PFSK-1 (cell line): ENCODE measurements at regions not wholly inside any gene's neighbourhood (a gene's known extent, or its start where the extent isn't known, plus 50 kb on each side); places are given as distances from the start of the nearest gene placed in this dataset.

Source experiments
- FOXP2 ChIP-seq: optimal IDR thresholded peaks from 2 replicates; pipeline ENCODE3; 2011; ENCODE audit warnings: borderline replicate concordance, control low read depth, inconsistent platforms; ENCODE audit not compliant: insufficient read depth; ENCODE audit errors: extremely low read length, extremely low read depth
- POLR2AphosphoS5 ChIP-seq: IDR thresholded peaks from 2 replicates; pipeline ENCODE4 v1.6.1; 2012; ENCODE audit warnings: low read depth, mild to moderate bottlenecking, control low read depth, low read length, moderate library complexity
- SIN3A ChIP-seq: IDR thresholded peaks from 2 replicates; pipeline ENCODE4 v1.6.1; 2012; ENCODE audit warnings: mild to moderate bottlenecking, low read length, moderate library complexity, borderline replicate concordance; ENCODE audit not compliant: insufficient read depth
- TAF1 ChIP-seq: IDR thresholded peaks from 2 replicates; pipeline ENCODE4 v1.6.1; 2012; ENCODE audit warnings: low read length, control low read depth, borderline replicate concordance; ENCODE audit not compliant: insufficient read depth
- TF ChIP-seq, protein P1 (sequence below), 2 experiments: IDR thresholded peaks; 2 replicates each; pipeline versions ENCODE4 v1.6.1 to v1.8.0; 2011 to 2012; ENCODE audit warnings: low read depth in 2 of 2, low read length in 2 of 2, control low read depth in 1 of 2, inconsistent platforms in 1 of 2, mild to moderate bottlenecking in 1 of 2, moderate library complexity in 1 of 2; ENCODE audit not compliant: insufficient read depth in 1 of 2

DNA sequence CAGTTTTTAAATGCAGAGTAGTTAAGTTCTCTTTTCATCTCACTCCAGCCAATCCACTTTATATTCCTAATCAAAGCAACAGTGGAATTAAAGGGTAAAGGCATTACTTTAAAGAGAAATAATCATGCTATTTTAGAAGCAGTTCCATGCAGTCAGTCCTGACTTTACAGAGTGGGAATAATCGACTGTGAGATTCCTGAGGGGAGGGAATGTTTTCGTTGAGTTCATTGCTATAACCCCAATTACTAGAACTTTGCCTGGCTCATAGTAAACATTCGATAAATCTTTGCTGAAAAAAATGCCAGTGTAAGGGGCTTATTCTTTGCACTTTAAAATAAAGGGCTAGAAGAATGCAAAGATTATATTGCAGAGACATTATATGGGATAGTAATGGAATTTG, 127.2 kb upstream of the ASTN2 start:
- no peak for TF ChIP-seq POLR2AphosphoS5
- TF ChIP-seq, protein P1, sequence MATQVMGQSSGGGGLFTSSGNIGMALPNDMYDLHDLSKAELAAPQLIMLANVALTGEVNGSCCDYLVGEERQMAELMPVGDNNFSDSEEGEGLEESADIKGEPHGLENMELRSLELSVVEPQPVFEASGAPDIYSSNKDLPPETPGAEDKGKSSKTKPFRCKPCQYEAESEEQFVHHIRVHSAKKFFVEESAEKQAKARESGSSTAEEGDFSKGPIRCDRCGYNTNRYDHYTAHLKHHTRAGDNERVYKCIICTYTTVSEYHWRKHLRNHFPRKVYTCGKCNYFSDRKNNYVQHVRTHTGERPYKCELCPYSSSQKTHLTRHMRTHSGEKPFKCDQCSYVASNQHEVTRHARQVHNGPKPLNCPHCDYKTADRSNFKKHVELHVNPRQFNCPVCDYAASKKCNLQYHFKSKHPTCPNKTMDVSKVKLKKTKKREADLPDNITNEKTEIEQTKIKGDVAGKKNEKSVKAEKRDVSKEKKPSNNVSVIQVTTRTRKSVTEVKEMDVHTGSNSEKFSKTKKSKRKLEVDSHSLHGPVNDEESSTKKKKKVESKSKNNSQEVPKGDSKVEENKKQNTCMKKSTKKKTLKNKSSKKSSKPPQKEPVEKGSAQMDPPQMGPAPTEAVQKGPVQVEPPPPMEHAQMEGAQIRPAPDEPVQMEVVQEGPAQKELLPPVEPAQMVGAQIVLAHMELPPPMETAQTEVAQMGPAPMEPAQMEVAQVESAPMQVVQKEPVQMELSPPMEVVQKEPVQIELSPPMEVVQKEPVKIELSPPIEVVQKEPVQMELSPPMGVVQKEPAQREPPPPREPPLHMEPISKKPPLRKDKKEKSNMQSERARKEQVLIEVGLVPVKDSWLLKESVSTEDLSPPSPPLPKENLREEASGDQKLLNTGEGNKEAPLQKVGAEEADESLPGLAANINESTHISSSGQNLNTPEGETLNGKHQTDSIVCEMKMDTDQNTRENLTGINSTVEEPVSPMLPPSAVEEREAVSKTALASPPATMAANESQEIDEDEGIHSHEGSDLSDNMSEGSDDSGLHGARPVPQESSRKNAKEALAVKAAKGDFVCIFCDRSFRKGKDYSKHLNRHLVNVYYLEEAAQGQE (IDR thresholded peaks at IDR 0.05; ENCODE audit: insufficient read depth in 1 of 2, low read depth in 2 of 2, low read length in 2 of 2) = no peak
- TF ChIP-seq TAF1 = no peak
- no peak for TF ChIP-seq SIN3A
- no peak for TF ChIP-seq FOXP2

DNA sequence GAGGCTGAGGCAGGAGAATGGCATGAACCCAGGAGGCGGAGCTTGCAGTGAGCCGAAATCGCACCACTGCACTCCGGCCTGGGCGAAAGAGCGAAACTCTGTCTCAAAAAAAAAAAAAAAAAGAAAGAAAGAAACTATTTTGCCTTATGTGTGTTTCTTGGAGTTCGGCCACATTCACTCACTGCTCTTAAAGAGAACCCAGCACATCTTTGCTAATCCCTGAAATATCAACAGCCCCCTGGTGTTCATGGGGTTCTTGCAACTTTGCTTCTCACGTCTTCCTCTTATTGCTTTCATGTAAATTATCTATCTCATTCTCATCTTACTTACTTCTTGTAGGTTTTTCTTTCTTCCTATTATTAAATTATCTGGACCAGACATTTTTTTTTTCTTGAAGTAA, 126.3 kb upstream of the ASTN2 start:
- TF ChIP-seq FOXP2 = no peak
- TF ChIP-seq, protein P1 (IDR thresholded peaks at IDR 0.05; ENCODE audit: insufficient read depth in 1 of 2, low read depth in 2 of 2, low read length in 2 of 2) = no peak
- no peak for TF ChIP-seq SIN3A
- no peak for TF ChIP-seq TAF1
- TF ChIP-seq POLR2AphosphoS5 = no peak

DNA sequence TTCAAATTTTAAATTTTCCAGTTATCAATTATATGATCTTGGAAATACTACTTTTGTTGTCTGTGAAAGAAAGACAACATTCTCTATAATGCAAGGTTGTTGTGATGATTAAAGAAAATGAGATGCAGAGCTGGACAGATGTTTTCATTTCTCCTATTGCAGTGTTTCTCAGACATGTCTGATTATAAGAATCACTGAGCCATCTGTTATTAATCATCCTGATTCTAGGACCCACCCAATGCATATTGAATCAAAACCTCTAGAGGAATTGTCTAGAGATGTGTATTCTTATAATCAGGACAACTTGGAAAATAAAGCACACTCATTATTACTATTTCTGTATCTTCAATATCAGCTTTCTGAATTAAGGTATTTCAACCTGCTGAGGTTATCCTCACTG, 121.1 kb upstream of the ASTN2 start:
- TF ChIP-seq, protein P1 (IDR thresholded peaks at IDR 0.05; ENCODE audit: insufficient read depth in 1 of 2, low read depth in 2 of 2, low read length in 2 of 2) = no peak
- TF ChIP-seq SIN3A (no peak), TAF1 (no peak), POLR2AphosphoS5 (no peak), FOXP2 (no peak)

DNA sequence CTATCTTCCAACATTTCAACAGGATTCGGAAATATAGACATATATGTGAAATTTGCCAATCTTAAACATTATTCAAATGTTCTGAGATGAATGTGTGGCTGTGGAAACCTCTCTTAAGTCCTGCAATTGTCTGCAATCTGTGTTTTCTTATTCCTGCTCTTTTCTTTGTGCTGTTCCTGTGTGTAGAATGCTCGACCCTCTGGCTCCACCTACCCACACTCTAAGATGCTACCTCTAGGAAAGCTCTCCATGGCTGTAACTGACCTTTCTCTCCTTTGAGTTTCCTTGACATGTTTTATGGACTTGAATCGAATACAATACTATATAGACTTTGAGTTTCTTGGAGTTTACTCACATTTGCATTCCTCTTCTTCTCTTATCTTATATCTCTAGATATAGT, 120.6 kb upstream of the ASTN2 start:
- TF ChIP-seq, protein P1 (IDR thresholded peaks at IDR 0.05; ENCODE audit: insufficient read depth in 1 of 2, low read depth in 2 of 2, low read length in 2 of 2) = no peak
- no peak for TF ChIP-seq POLR2AphosphoS5
- no peak for TF ChIP-seq SIN3A
- no peak for TF ChIP-seq TAF1
- TF ChIP-seq FOXP2 = no peak

DNA sequence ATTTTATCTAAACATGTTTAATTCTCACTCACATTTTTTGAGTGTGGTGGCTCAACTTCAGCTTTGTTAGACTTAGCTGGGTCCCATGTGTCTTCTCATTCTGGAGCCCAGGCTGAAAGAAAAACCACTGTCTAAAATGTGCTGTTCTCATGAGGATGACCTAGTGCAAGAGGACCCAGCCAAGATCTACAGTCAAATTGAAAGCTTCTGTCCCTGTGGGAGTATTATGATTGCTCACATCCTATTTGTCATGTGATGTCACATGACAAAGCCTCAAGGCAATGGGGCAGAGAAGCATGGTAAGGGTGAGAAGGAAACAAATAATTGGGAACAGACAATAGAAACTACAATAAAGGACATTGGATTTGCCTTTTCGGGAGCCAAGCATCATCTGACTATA, 113.4 kb upstream of the ASTN2 start:
- TF ChIP-seq TAF1 = no peak
- TF ChIP-seq, protein P1 (IDR thresholded peaks at IDR 0.05; ENCODE audit: insufficient read depth in 1 of 2, low read depth in 2 of 2, low read length in 2 of 2) = no peak
- no peak for TF ChIP-seq POLR2AphosphoS5
- TF ChIP-seq FOXP2 = no peak
- no peak for TF ChIP-seq SIN3A
